ENCODE measurements at regions not wholly inside any gene's neighbourhood (a gene's known extent, or its start where the extent isn't known, plus 50 kb on each side); places are given as distances from the start of the nearest gene placed in this dataset.

DNA sequence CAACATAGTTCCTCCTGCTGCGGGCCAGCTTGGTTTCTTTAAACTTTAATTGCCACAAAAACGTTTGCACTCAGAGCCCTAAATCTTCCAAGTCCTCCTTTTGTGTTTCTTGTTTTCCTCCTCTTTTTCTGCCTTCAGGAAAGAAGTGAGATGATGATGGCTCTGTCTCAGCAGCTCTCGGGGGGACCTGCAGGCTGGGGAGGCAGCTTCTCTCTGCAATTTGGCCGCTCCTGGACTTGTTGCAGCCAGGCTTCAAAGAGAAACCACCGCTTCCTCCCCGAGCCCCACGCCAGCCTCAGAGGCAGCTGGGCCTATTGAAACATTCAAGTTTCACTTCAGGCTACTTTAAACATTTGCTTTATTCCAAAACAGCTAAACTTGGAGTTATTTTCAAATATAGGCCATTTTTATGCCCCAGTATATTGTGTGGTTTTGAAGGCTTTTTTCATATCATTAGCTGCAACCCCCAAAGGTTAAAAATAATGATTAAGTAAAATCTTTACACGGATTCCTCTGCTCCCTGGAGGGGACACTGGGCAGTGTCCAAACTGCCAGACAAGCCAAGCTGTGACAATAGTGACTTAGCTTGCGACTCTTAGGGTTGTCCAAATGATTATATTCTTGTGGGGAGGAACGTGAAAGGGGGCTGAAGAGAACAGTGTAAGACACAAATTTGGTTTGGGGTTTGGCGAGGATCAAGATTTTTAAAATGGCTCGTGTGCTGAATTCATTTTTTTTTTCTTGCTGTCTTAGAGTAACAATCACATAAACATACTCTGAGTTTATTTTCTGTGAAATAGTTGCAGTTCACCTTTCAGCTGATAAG, 330.8 kb downstream of the DLEU7 start:
- DNase-seq: no peak

- DNase-seq: no peak
Observed at GRCh38 chr13:50513300-50513877, 330.1 kb downstream of the DLEU7 start.

GRCh38 chr13:50514249-50514648, 329.2 kb downstream of the DLEU7 start:
- no peak for DNase-seq

GRCh38 chr13:50518131-50518530, 325.4 kb downstream of the DLEU7 start:
- no peak for DNase-seq

GRCh38 chr13:50518781-50519201, 324.7 kb downstream of the DLEU7 start:
- no peak for DNase-seq

GRCh38 chr13:50519866-50520265, 323.6 kb downstream of the DLEU7 start:
- DNase-seq: no peak

DNA sequence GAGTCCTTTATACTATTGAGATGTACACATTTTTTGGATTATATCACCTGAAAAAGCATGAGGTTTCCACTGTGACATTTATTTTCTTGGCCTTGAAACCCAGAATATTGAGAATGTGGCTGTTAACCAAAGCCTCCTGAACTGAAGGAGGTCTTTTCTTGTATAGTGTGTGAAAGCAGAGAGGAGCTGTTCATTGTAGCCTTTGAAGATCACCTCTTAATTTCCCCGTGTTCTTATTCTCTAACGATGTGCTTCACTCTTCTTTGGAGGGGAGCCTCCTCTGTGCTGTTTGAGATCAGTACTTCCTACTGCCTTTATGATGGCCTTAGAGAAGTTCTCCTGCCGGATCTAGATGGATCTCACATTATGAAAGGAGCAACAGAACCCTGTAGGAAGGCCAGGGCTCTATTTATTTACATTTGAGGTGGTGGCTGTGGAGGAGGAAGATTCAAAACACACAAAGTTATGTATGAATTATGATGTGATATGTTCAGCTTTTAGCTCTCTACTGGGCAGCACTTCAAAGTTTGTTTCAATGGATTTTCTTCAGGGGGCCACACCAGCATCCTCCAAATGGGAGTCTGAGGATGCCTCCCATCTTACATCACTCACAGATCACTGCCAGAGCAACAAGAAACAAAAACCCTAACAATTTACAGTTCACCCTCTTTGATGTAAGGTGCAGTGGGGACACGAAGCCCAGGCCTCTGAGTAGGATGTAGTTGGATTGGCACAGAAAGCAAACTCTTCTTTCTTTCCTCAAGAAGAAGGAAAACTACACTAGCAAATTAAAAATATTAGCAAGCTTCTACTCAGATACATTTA, 322.3 kb downstream of the DLEU7 start:
- no peak for DNase-seq

- DNase-seq: no peak
Observed at GRCh38 chr13:50521831-50522149, 321.7 kb downstream of the DLEU7 start.

- DNase-seq: no peak
Observed at GRCh38 chr13:50522506-50522905, 321.0 kb downstream of the DLEU7 start.

DNA sequence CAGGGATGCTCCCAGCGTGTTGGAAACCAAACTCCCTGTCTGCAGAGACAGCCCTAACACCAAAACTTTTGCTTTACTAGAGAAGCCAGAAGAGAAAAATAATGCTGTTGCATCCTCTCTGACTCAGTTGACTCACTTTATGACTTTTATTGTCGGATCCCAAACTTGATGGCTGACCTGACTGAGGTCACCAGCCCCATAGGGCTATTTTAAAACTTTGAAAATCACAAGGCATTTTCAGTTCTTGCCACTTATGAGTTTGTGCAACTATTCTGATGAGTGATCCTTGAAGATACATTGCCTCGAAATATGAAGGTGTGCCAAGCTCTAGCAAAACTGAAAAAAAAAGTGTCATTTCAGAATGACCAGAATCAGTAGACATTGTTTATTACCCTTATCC, 320.2 kb downstream of the DLEU7 start:
- no peak for DNase-seq

- DNase-seq: no peak
Observed at GRCh38 chr13:50524560-50524959, 318.9 kb downstream of the DLEU7 start.

GRCh38 chr13:50526661-50527071, 316.8 kb downstream of the DLEU7 start:
- DNase-seq: no peak

DNA sequence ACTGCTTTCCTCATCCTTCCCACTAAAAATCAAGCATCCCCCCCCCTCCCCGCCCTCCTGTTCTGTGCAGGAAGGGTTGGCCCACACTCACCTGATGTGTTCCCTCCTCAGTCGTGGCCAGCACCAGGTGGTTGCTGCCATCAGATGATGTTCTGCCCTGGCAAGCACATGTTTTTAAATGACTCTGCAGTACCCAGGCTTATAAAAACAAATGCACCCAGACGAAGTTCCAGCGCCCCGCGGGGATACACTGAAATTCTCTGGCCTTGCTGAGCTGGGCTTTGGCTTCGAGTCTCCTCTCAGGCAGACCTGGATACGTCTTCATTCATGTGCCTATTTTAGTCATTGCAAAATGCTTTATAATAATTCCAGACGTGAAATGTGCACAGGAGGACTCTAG, 316.3 kb downstream of the DLEU7 start:
- DNase-seq: no peak

DNA sequence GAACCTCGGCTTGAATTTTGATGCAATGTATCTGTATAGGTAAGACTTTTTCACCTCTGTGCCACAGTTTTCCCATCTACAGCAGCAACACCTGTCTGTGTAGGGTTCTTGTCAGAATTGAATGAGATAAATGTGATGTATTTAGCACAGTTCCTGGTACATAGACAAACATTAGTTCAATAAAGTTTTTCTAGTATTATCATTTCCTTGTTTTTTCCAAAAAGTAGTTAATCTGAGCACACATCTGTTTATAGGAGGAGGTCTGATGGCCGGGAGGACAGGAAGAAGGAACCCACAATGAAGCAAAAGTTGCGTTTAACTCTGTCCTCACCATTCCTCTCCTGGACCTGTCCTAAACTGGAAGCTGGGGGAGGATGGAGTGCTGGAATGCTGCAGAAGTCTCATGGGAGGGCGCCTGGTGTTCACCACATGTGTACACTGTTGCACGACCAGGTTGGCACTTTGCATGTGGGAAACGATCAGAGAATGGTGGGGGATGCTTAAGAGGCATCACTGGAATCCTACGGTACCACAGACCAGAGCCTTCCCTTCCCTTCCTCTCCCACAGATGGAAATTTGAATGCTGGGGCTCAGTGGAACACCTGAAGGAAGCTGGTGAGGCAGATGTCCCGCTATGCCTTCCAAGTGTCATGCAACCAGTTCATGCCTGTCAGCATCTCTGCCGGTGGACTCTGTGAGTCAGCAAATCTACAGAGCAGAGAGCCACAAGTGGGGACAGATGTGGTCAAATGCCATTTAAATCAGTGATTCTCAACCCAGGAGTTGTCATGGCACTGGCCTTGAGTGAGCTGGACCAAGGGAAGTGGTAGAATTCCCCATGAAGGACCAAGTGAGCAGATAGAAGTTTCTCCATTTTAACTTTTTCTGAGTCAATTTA, 315.6 kb downstream of the DLEU7 start:
- DNase-seq: no peak

GRCh38 chr13:50529154-50529882, 314.2 kb downstream of the DLEU7 start:
- no peak for DNase-seq

- DNase-seq: no peak
Observed at GRCh38 chr13:50531917-50532899, 311.3 kb downstream of the DLEU7 start.

DNA sequence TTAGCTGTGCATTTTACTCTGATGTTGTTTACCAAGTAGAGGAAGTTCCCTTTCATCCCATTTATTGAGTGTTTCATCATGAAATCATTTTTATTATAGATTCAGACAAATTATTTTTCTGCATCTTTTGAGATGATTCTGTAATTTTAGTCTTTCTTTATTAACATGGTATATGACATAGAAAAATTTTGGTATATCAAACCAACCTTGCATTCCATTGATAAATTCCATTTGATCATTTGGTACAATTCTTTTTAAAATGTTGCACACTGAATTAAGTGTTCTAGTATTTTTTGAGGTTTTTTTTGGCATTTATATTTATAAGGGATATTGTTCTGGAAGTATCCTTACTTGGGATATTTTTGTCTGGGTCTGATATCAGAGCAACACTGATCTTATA, 308.4 kb downstream of the DLEU7 start:
- no peak for DNase-seq

DNA sequence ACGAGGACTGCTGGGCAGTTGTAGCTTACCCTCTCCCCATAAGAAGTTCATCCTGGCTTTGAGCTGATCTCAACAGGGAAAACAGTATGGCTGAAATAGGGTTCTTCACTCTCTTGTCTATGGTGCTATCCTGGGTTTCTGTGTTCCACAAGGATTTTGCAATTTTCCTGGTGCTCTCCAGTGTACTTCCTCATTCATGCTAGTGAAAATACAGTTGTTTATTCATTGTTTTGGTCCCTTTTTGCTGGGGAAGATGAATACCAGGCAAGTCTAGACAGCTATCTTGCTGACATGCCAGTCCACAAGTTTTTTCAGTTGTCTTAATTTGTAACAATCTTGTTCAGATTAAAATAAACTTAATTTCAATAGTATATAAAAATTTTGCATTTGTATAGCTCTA, 306.5 kb downstream of the DLEU7 start:
- DNase-seq: no peak

DNA sequence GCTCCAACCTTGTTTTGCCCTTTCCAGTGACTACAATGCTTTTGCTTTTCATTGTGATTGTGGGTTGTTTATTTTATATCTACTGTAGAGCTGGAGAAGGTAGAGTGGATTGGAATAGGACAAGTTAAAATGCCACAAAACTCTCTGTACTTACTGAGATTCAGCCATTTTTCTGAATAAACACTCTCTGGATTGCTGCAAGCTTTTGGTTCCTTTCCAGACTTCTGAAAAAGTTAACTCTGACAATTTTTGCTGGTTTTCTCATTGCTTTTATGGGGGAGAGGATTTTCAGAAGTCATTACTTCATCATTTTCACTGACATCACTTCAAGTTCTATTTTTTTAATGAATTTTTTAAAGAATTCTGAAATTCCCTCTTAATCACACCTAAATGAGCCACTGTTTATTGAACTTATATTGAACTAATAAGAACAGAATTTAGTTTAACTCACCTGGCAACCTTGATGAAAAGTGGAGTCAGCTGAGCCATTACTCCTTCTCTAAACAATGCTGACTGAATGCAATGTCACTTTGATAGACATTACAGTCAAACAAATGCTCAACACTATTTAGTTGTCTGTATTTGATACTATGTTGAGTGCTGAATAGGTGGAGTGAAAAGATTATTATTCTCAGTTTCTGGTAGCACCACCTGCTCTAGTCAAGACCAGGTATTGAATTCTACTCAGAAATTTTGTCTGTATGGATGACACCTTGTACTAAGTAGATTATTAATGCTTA, 303.5 kb downstream of the DLEU7 start:
- DNase-seq: no peak

DNA sequence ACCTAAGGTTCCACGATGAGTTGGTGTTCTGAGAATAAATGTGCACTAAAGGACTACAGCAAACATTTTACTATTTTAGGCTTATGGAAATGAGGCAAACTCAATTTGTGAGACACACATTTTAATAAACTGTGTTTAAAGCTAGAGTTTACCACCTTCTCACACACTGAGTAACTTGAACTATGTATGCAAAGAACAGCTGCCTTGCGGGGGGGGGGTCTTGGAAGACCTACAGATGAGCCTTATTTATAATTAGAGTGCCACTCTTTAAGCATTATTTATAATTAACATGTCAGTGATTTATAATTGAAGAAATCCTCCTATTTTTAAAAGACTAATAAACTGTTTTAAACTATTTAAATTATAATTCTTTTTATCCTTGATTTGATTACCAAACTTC, 300.4 kb downstream of the DLEU7 start:
- no peak for DNase-seq
